HG02885 (cell line): ENCODE measurements at regions not wholly inside any gene's neighbourhood (a gene's known extent, or its start where the extent isn't known, plus 50 kb on each side); places are given as distances from the start of the nearest gene placed in this dataset.

Experiments
- ATAC-seq: cut with Tn5 transposase; IDR thresholded peaks from one replicate; pipeline ENCODE4 v1.9.1; 2021; ENCODE audit warnings: mild to moderate bottlenecking; ENCODE audit not compliant: unreplicated experiment, poor library complexity

DNA sequence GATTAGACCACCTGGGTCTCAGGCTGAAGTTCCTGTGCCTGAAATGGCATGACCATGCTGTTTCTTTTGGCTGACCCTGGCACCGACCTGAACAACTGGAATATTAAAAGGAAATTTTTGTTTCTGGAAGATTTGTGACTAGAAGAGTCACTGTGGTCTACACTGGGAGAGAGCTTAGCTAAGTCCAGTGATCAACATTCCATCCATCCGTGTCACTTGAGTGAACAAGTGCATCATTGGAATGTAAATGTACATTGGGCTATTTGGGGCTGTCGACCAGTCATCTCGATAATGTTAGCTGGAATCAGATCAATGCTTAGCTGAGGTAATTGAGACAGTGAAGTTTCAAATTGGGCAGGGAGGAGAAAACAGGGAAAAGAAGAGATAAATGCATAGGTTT lies 95.4 kb upstream of the CCDC85A start:
- ATAC-seq, result no peak

DNA sequence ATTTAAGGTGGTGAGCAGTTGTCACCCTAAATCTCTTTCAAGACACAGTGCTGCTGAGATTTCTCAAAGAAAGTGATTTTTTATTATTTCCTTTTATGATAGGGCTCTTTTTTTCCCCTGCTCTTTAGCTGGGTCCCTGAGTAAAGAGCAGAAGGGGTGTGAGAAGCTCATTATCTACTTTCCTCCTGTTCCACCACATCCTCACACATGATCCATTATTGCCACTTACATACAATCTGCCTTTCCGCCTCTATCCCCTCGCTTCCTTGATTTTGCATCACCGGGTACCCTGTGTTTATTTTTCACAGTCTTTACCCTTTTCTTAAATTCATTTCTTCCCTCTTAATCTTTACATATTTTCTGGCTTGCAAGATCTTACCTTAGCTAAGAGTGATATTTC lies 93.9 kb upstream of the CCDC85A start:
- ATAC-seq, result no peak

DNA sequence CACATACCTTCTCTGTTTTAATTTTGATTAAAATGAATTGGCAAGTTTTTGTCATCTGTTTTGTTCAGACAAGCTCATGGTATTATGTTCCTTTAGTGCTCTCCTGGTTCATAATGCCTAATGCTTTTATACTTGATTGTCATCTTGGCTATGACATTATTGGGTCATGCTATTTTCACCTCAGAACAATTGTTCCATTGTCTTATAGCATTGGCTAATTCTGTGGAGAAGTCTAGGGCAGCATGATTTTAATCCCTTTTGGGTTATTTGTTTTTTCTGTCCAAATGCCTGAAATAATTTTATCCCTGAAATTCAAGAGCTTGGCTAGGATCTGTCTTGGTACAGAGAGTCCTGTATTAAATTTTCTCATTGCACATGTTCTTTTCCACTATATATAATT lies 83.8 kb upstream of the CCDC85A start:
- ATAC-seq, result no peak

DNA sequence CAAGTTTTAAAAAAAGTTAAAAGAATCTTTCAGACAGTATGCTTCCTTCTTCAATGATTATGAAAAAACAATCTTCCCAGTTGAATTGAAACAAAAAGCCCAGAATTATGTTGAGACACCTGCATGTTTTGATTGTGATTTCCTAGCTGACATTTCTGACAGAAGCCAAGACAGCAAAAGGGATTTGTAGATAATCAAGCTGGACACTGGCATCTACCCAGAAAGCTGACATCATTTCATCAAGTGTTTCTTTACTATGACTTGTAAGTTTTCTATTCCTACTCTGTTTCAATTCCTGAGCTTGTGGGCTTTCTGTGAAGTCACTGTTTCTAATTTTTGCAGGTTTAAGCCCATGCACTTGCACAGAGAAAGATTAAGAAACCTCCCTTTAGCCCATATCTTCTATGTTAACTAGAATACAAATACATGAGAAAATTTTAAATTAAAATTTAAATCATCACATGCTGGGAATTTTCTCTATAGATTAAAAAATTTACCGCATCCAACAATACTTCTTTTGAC lies 82.9 kb upstream of the CCDC85A start:
- ATAC-seq, result no peak

DNA sequence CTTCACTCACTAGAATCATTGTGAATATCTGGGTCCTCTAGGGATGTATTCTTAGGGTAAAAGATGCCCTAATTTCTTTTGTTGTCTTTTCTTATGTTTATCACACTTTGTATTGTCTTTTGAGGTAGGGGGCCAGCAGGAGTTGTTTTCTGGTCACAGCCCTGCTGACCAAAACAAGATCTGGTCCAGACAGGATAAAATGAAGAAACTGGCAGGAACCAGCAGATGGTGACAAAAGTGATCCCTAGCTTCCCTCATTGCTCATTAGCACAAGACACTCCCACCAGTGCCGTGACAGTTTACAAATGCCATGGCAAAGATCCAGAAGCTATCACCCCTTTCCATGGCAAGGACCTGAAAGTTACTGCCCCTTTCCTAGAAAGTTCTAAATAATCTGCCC lies 81.7 kb upstream of the CCDC85A start:
- ATAC-seq, result no peak

DNA sequence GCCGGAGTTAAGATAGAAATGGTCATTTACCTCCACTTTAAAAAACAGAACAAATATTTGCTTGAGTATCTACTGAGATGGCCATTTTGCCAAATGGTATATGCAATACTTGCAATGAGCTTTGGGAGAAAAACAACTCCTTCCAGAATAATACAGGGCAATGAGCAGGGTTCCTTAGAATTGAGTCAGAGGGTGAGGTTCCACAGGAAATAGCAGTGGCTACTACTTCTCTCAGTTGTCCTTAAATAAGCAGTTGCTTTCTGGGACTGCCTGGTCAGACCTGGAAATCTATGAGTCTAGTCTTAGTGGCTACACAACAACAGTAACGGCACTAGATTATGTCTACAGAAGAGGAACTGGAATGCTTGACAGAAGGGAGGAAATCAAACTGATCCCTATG lies 80.9 kb upstream of the CCDC85A start:
- no peak for ATAC-seq

DNA sequence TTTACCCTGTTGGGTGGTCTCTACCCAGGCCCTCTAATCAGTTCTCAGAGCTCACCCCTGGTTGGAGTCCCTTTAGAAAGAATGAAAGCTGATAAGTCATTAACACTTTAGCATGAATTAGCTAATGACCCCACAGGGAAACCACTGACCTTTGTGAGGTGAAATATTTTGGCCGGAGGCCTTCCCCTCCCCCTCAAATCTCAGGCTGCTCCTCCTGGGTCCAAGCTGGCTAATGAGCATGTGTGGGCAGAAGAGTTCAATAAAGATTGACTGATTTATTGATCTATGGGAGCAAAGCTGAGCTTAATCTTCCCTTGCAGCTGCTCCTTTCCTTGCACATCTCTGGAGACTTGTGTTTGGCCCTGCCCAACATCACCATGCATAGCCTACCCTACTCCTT lies 78.8 kb upstream of the CCDC85A start:
- no peak for ATAC-seq

DNA sequence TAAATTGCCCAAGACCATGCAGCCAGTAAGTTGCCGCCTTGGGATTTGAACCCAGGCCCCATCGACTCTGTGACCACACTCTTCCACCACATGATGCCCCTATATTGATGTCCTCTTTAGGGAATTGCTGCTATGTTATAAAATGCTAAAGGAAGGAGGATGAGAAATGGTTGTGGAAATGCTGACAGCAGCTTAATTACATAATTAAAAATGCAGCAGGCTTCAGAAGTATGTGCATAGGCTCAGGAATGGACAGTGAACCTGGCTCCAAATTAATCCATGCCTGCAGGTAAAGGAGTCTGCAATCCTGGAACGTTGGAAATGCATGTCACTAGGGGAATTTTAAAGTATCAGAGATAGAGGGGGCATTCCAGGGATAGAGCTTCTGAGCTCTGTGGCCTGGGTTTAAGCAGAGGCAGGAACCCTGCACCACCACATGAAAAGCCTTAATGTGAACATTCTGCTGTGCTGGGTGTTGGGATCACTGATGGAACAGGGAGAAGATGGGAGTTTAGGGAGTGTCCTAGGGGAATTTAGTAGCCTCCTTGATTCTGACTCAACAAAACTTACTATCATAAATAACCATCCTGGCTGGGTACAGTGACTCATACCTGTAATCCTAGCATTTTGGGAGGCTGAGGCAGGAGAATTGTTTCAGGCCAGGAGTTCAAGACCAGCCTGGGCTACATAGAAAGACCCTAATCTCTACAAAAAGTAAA lies 76.1 kb upstream of the CCDC85A start:
- no peak for ATAC-seq

DNA sequence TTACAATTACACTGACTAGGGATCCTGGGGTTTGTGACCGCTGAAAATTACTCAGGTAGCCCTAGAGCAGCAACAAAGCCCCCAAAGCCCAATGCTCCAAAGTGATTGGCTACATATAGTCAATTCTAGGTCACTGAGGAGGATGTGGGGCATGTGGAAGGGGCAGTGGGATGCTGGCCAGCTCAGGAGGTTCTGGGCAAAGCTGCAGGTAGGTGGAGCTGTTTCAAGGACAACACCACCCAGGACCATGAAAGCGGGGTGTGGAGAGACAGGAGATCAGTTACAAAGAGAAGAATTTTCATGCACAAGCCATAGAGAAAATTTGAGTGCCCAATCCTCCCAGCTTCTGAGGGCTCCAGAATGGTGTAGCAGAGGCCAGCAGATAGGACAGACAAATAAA lies 75.0 kb upstream of the CCDC85A start:
- no peak for ATAC-seq

DNA sequence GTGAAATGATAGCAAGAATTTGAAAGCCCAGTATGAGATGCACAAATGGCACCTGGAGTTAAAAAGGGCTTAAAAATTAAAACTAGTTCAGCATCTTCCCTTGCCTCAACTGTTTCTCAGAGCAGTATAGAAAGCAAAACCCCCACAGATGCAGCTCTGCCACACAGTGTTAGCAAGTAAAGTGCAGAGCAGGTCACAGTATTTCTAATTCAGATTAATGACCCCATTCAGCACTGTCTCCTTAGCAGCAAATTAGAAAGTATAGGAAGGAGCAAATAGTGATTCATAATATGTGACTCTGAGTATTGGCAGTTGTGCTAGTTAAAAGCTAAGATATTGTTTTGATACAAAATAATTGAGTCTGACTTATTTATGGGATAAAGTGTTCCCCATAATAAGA lies 73.8 kb upstream of the CCDC85A start:
- ATAC-seq, result no peak

DNA sequence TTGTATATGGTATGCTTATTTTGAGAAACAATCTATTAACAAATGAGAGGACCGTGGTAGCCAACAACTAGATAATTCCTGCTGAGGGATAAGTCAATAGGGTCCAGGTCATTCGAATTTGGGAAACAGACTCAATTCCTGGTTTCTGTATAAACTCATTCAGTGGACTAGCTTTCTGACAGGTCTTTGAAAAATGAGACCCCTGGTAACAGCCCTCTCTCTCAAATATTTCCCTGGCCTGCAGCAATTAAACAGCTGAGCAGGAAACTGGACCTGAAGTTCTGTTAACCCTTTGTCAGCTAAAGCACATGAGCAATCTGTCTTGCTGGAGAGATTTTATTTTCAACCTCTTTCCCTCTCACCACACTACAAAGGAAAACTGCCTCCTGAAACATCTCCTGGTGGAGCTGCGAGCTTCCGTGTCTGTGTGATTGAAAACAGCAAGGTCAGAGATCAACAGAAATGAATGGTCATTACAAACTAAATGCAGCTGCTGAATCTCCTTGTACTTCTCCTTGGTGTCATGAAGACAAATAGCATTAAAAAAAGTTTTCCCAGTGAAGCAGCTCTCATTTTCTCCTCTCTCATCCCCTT lies 70.3 kb upstream of the CCDC85A start:
- ATAC-seq, result no peak

DNA sequence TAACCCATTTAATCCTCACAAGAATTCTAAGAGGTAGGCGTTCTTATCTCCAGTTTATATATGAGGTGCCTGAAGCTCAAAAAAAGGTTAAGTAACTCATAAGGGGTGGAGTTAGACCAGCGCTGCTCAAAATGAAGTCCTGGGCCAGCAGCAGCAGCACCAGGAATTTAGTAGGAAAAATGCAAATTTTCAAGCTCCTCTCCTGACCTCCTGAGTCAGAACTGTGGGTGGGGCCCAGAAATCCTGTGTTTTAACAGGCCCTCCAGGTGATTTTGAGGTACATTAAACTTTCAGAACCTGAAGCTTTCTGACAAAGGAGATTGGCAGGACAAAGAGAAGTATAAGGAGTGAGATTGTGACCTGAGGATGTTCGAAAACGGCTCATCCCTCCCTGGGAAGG lies 66.0 kb upstream of the CCDC85A start:
- no peak for ATAC-seq

DNA sequence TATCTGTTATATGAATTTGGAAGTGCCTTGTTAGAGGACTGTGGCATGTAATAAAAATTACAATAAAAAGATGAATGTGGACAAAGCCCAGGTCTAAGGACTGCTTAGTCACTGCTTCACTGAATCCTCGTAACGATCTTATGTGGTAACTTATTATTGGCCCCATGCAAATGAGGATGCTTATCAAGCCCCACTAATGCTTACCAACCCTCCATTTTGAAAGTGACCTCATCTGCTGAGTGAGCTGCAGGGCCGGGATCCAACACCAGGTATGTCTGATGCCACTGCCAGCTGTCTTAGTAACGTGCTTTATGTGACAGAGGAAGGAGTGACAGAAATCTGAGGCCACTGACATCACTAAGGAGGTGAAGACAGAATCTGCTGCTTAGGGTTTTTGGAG lies 65.3 kb upstream of the CCDC85A start:
- no peak for ATAC-seq

DNA sequence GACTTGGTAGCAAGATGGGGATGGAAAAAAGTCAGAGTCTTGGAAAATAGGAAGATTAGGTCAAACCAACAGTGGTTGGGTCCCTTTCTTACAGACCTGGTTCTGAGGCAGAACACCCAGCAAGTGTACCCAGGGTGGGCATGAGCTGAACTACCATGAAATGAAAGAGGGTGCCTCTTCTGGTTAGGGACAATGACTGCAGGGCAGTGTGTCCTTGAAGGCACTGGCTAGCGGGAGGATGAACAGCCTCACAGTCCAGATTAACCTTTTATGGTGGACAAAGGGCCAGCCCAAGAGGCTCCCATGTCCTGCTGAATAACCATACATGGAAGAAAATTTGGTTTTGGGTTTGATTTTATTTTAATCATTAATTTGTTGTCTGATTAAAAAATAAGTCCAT lies 61.8 kb upstream of the CCDC85A start:
- ATAC-seq, result no peak

DNA sequence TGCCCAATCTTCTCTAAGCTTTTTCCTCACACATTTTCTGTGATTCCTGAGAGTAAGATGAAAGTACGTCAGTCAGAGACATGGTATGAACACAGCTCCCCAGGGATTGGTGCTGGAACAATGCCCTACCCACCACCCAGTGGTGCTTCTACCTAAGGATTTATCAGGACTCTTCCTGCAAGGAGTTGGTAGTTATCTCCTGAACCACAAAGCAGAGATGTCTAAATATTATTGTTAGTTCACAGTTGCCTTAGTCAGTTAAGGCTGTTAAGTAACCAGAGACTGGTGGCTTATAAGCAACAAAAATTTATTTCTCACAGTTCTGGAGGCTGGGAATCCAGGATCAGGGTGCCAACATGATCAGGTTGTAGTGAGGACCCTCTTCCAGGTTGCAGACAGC lies 60.3 kb upstream of the CCDC85A start:
- no peak for ATAC-seq

DNA sequence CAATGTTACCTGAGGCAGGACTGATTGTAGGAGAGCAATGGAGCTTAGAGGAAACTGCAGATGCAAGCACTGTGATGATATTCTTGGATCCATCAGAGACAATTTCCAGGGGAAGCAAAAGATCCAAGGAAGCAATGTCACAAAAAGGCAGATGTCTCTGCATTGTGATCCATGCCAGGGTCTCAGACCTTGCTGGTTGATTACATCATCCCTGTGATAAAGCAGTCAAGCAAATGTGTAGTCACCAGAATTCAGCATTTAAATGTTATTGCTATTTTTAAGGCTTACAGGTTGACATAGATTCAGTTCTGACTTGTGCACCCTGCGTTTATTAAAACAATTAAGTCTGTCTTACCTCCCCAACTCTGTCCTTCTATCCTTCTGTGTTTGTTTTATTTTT lies 56.8 kb upstream of the CCDC85A start:
- ATAC-seq, result no peak

DNA sequence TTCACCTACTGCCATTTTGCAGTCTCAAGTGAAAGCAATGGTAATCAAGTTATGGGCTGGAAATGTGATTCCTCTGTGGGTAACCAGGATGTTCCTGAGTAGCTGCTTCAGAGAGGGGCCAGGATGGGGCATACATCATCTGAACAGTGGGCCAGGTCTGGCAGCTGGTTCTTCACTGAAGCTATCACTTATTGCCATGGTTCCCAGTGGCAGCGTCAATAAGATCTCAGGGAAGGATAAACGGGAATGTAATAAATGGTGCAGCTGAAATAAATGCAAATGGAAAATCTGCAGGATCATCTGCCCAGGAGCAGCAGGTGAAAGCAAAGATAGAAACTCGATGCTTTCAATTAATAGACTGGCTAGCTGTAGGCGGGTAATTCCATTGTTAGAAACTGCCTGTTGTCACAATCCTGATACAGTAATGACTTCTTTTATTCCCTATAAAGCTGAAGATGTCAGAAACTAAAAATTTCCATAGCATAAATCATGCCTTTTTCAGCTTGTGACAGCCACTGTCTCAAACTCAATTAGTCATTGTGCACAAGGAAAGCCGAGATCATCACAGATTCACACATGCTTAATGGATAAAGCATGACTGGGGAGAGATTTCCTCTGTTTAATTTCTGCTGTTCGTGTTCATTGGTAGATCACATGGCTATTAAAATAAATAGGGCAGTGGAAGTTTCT lies 56.2 kb upstream of the CCDC85A start:
- no peak for ATAC-seq

DNA sequence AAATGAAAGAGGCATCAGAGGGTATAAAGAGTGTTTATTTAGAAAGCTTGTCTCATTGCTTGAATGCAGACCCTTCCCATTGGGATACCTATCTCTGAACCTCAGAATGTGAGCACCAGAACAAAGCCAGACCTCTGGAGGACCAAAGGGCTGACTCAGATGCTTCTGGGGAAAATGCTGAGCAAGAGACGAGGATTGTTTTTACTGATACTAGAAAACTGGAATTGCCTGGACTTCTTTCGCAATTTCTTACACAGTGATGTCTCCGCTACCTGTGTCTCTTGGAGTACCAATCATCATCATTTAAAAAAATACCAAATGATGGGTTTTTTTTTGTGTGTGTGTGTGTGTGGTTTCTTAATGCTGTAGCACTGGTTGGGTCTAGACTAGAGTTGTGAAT lies 55.6 kb upstream of the CCDC85A start:
- ATAC-seq, result no peak

DNA sequence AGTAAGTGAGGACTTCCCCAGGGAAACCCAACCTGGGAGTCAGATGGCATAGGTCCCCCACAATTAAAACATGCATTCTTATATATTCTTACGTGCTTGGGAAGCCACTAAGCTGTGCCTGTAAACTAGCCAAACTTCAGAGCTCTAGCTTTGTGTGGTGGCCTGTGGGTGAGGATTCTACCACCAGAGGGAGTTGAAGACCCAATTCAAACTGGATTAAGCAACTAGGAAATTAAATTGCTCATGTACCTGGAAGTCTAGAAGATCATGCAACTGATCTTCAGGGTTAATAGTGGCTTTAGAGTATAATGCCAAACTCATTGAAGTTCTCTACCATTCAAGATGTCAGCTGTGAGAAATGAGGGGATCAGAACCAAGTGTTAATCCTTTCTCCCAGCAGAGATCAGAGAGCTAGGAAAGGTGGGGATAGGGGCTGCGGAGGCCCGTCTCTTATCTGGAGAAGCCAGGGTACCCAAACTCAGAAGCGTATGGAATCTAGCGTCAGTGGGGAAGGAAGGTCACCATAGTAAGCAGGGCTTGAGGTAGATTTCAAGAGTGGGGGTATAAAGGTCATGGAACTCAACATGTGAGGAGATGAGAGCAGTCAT lies 53.2 kb upstream of the CCDC85A start:
- ATAC-seq, result peak; percentile 52

DNA sequence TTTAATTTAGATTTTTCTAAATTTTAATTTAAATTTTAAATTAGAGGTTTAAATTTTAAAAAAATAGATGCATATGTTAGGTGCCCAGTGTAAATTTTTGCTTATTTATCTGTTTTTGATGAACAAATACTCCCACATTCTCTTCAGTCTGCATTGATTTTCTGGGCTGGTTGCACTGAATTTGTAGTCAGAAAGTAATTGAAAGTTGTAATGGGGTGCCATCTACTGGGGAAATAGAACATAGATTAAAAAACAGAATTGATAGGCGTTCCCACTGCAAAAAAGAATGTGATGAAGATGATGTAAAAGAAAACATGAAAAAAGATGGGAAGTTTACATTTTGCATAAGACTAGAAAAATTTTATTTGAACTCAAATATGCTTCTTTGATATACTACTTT lies 51.7 kb upstream of the CCDC85A start:
- peak; percentile 47 for ATAC-seq

DNA sequence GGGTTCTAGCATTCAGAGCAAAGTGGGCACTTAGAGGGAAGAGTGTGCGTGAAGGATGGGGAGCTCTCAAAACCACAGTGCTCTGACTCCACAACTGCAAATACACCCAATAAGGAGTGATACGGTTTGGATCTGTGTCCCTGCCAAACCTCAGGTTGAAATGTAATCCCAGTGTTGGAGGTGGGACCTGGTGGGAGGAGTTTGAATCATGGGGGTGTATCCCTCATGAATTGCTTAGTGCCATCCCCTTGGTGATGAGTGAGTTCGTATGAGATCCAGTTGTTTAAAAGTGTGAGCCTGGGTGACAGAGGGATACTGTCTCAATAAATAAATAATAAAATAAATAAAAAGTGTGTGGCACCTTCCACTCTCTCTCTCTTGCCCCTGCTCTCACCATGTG lies 50.3 kb upstream of the CCDC85A start:
- no peak for ATAC-seq
